HepG2 (cell line): ENCODE measurements at regions not wholly inside any gene's neighbourhood (a gene's known extent, or its start where the extent isn't known, plus 50 kb on each side); places are given as distances from the start of the nearest gene placed in this dataset.

ENCODE experiments used
- ATAC-seq: fragments of 200-7000 bp; cut with Tn5 transposase; 3 replicates; pipeline ENCODE4 v1.9.1; 2020; ENCODE audit warnings: mild to moderate bottlenecking, moderate library complexity
- BruUV-seq: library from RNA; stranded (reverse); fragments of 400-500 nt; replicated peaks from 2 replicates; lab custom pipeline; 2021; lab: Mats Ljungman, UMichigan
- CTCF ChIA-PET: fragments of 300-600 bp; formaldehyde crosslinking; extraction: SDS; loops from one replicate; lab custom pipeline; 2021; ENCODE audit warnings: low total read pairs, inconsistent platforms, low intra/inter-chr PET ratio; lab: Yijun Ruan, JAX
- POLR2A ChIA-PET: fragments of 350-600 bp; sonication (Branson Sonifier 250); formaldehyde crosslinking; loops from one replicate; lab custom pipeline; 2020; ENCODE audit warnings: antibody characterized with exemption, inconsistent platforms; lab: Yijun Ruan, JAX
- DNase-seq: peaks from one replicate; pipeline ENCODE4 v3.0.0-alpha.2; 2015; ENCODE audit warnings: low spot score
- FAIRE-seq: peaks from 3 replicates; lab custom pipeline; 2011; peaks lifted over from hg19 to GRCh38; lab: Jason Lieb, UNC
- H2AFZ ChIP-seq: one replicate; pipeline ENCODE4 v1.6.1; 2011; ENCODE audit warnings: low read length, inconsistent platforms
- H3K27ac ChIP-seq: fragments of 300-600 bp; 3 replicates; pipeline ENCODE4 v1.8.0; 2011; ENCODE audit warnings: mixed run types, mild to moderate bottlenecking, mixed read lengths, low read length, inconsistent platforms; ENCODE audit not compliant: insufficient read depth; ENCODE audit errors: extremely low read length
- H3K27me3 ChIP-seq, 2 experiments: fragments of 200-600 bp in 1 of 2; 2 replicates in 1 of 2; 3 replicates in 1 of 2; pipeline versions ENCODE4 v1.6.0 to v1.8.0; 2011; ENCODE audit warnings: low read length in 2 of 2, mild to moderate bottlenecking in 2 of 2, moderate library complexity in 2 of 2, inconsistent platforms in 1 of 2; ENCODE audit not compliant: insufficient read depth in 2 of 2, control insufficient read depth in 1 of 2
- H3K36me3 ChIP-seq, 2 experiments: fragments of 200-600 bp in 1 of 2; replicated peaks in 1 of 2; 2 replicates in 1 of 2; 3 replicates in 1 of 2; pipeline versions ENCODE4 v1.5.1 to v1.8.0; 2011; ENCODE audit warnings: low read length in 2 of 2, inconsistent platforms in 1 of 2; ENCODE audit not compliant: insufficient read depth in 2 of 2, control insufficient read depth in 1 of 2
- H3K4me1 ChIP-seq: 2 replicates; pipeline ENCODE4 v1.5.1; 2012; ENCODE audit warnings: low read length, inconsistent platforms; ENCODE audit not compliant: insufficient read depth
- H3K4me2 ChIP-seq: 2 replicates; pipeline ENCODE4 v1.6.0; 2011; ENCODE audit warnings: low read depth, low read length, inconsistent platforms
- H3K4me3 ChIP-seq, 3 experiments: fragments of 200-600 bp in 1 of 3; sonication (generic), shearing (Covaris generic) in 1 of 3; replicated peaks in 1 of 3; 2 replicates each; pipeline ENCODE4 v1.5.1; 2011 to 2016; ENCODE audit warnings: low read length in 3 of 3, inconsistent platforms in 2 of 3, low read depth in 2 of 3, mild to moderate bottlenecking in 2 of 3, control low read depth in 1 of 3, mixed read lengths in 1 of 3; ENCODE audit not compliant: insufficient read depth in 1 of 3
- H3K79me2 ChIP-seq: one replicate; pipeline ENCODE4 v1.6.1; 2011; ENCODE audit warnings: low read length, inconsistent platforms; ENCODE audit not compliant: insufficient read depth
- H3K9ac ChIP-seq: 2 replicates; pipeline ENCODE4 v1.6.0; 2011; ENCODE audit warnings: mild to moderate bottlenecking, low read depth, low read length, inconsistent platforms; ENCODE audit not compliant: insufficient read depth
- H3K9me3 ChIP-seq: 2 replicates; pipeline ENCODE4 v1.5.1; 2012; ENCODE audit warnings: mild to moderate bottlenecking, low read length
- H4K20me1 ChIP-seq: 2 replicates; pipeline ENCODE4 v1.6.0; 2011; ENCODE audit warnings: inconsistent platforms, mild to moderate bottlenecking, low read length, moderate library complexity; ENCODE audit not compliant: insufficient read depth
- ATF1 ChIP-seq: IDR thresholded peaks from 2 replicates; pipeline ENCODE4 v1.6.1; 2016; ENCODE audit warnings: mild to moderate bottlenecking, control low read depth
- CREB1 ChIP-seq, 2 experiments: fragments of 450-650 bp in 1 of 2; IDR thresholded peaks; 2 replicates each; pipeline ENCODE4 v1.6.1; 2016 to 2017; ENCODE audit warnings: control low read depth in 1 of 2, mild to moderate bottlenecking in 1 of 2, missing compliant biosample characterization in 1 of 2, missing genetic modification characterization in 1 of 2
- DPF2 ChIP-seq: sonication (generic); formaldehyde crosslinking; IDR thresholded peaks from 2 replicates; pipeline ENCODE4 v1.4.0; 2020; ENCODE audit warnings: mild to moderate bottlenecking, low read depth, missing genetic modification reagents, borderline replicate concordance
- EP300 ChIP-seq, 3 experiments: sonication (generic) in 1 of 3; formaldehyde crosslinking in 1 of 3; IDR thresholded peaks; 2 replicates each; pipeline versions ENCODE4 v1.5.1 to v1.6.1; 2011 to 2020; ENCODE audit warnings: low read depth in 2 of 3, low read length in 2 of 3, borderline replicate concordance in 1 of 3, improper control_type of control experiment in 1 of 3, mild to moderate bottlenecking in 1 of 3, missing genetic modification reagents in 1 of 3, moderate library complexity in 1 of 3
- ERF ChIP-seq: IDR thresholded peaks from 2 replicates; pipeline ENCODE4 v1.6.1; 2018; ENCODE audit warnings: missing biosample characterization, missing genetic modification reagents
- FOXJ3 ChIP-seq: sonication (generic); formaldehyde crosslinking; IDR thresholded peaks from 2 replicates; pipeline ENCODE4 v1.4.0; 2020; ENCODE audit warnings: missing genetic modification reagents, mild to moderate bottlenecking, borderline replicate concordance
- HNF4A ChIP-seq: sonication (generic); formaldehyde crosslinking; IDR thresholded peaks from 2 replicates; pipeline ENCODE4 v1.4.0; 2020; ENCODE audit warnings: missing genetic modification reagents
- HNRNPK ChIP-seq: fragments of 200-400 bp; formaldehyde crosslinking; IDR thresholded peaks from 2 replicates; pipeline ENCODE4 v1.6.1; 2018; ENCODE audit warnings: low read length, low read depth, moderate library complexity, mild to moderate bottlenecking; ENCODE audit not compliant: poor library complexity, severe bottlenecking
- KDM4B ChIP-seq: sonication (generic); formaldehyde crosslinking; IDR thresholded peaks from 2 replicates; pipeline ENCODE4 v1.4.0; 2020; ENCODE audit warnings: missing genetic modification reagents
- NCOR1 ChIP-seq: fragments of 200-600 bp; sonication (generic); IDR thresholded peaks from 2 replicates; pipeline ENCODE4 v1.7.0; 2017; ENCODE audit warnings: antibody characterized with exemption, low read length, borderline replicate concordance
- SNAPC5 ChIP-seq: sonication (generic); formaldehyde crosslinking; IDR thresholded peaks from 2 replicates; pipeline ENCODE4 v1.8.1; 2023; ENCODE audit warnings: mild to moderate bottlenecking, missing genetic modification reagents, borderline replicate concordance
- U2AF1 ChIP-seq: fragments of 200-400 bp; formaldehyde crosslinking; optimal IDR thresholded peaks from 2 replicates; pipeline ENCODE3; 2017; ENCODE audit warnings: mild to moderate bottlenecking, low read depth, low read length
- ZMYM2 ChIP-seq: sonication (generic); formaldehyde crosslinking; IDR thresholded peaks from 2 replicates; pipeline ENCODE4 v1.8.0; 2022; ENCODE audit warnings: mild to moderate bottlenecking, missing genetic modification reagents
- ZNF552 ChIP-seq: sonication (generic); formaldehyde crosslinking; IDR thresholded peaks from 2 replicates; pipeline ENCODE4 v1.9.0; 2022; ENCODE audit warnings: missing genetic modification reagents, mild to moderate bottlenecking, borderline replicate concordance
- ZNF607 ChIP-seq: sonication (generic); formaldehyde crosslinking; IDR thresholded peaks from 2 replicates; pipeline ENCODE4 v1.5.1; 2020; ENCODE audit warnings: missing genetic modification reagents, mild to moderate bottlenecking, borderline replicate concordance
- ZNF652 ChIP-seq: IDR thresholded peaks from 2 replicates; pipeline ENCODE4 v1.6.1; 2016; ENCODE audit warnings: low read depth, borderline replicate concordance
- ZNF7 ChIP-seq: IDR thresholded peaks from 2 replicates; pipeline ENCODE4 v1.6.1; 2016; ENCODE audit warnings: missing biosample characterization, missing genetic modification reagents
- ZSCAN29 ChIP-seq: sonication (generic); formaldehyde crosslinking; conservative IDR thresholded peaks from 2 replicates; pipeline ENCODE4 v1.4.0; 2020; ENCODE audit warnings: mild to moderate bottlenecking, missing genetic modification reagents
- WGBS: methylation state at CpG from one replicate; pipeline ENCODE4 v1.1.6; 2017; ENCODE audit warnings: low lambda C conversion rate; 5-methylcytosine and 5-hydroxymethylcytosine counted together
- in situ Hi-C: cut with HindIII; loops from 2 replicates; pipeline ENCODE4 v1.10.0; 2017; ENCODE audit warnings: low pct_unique_long_range_greater_than_20kb; ENCODE audit not compliant: extremely low pct_ligation_motif_present
- intact Hi-C: fragments of 100-400 bp; cut with micrococcal nuclease; formaldehyde crosslinking; loops from one replicate; pipeline ENCODE4 v1.10.0; 2022; ENCODE audit not compliant: unreplicated experiment
- TF ChIP-seq, protein P1 (sequence below): sonication (generic); formaldehyde crosslinking; IDR thresholded peaks from 2 replicates; pipeline ENCODE4 v1.5.1; 2020; ENCODE audit warnings: mild to moderate bottlenecking, moderate library complexity, missing genetic modification reagents
- TF ChIP-seq, protein P2 (sequence below): IDR thresholded peaks from 2 replicates; pipeline ENCODE4 v1.6.1; 2012; ENCODE audit warnings: inconsistent platforms
- TF ChIP-seq, protein P3 (sequence below): IDR thresholded peaks from 2 replicates; pipeline ENCODE4 v1.6.1; 2016; ENCODE audit warnings: low read depth, control low read depth

- peak; percentile 87 for ATAC-seq
- Histone ChIP-seq H3K9ac (peak overlapping the region; percentile 19; the same call in 1 of the 2 replicates), H2AFZ (no peak overlapping the region), H3K27ac (peak overlapping the region; percentile 12), H3K79me2 (no peaks in the 10 kb centered on the region), H3K9me3 (no peaks in the 10 kb centered on the region), H3K36me3 (no peaks in the 10 kb centered on the region), H3K4me2 (peak overlapping the region; percentile 36), H4K20me1 (no peaks in the 10 kb centered on the region), H3K27me3 (no peaks in the 10 kb centered on the region), H3K4me1 (peaks cover 87% of the 10 kb centered on the region), H3K4me3 (no peak overlapping the region)
- CTCF ChIA-PET, result no interaction called here
- peak; percentile 77 for DNase-seq
- FAIRE-seq, result no peak
- BruUV-seq, result no TSS peak
- intact Hi-C loops (no loop called here), in situ Hi-C loops (no loop called here)
- POLR2A ChIA-PET, result interaction anchor here (0.8 to 1.8 kb wide), 6 partner anchors 14 to 83 kb away, joined by 3 to 7 read pairs (median 4); partner anchors contain the start of gene SLC38A2
- WGBS, result 25% methylated on average over 1 of the region's 1 CpG
- TF ChIP-seq FOXJ3 (CRISPR knock-in tag) (no peak), NCOR1 (no peak), HNF4A (CRISPR knock-in tag) (0 out of 2 replicates have a peak, but pooled peaks have one; percentile 6), ZMYM2 (CRISPR knock-in tag) (no peak), ZSCAN29 (0 out of 2 replicates have a peak, but pooled peaks have one; percentile 24), SNAPC5 (CRISPR knock-in tag) (0 out of 2 replicates have a peak, but pooled peaks have one; percentile 73), EP300 (IDR thresholded peaks at IDR 0.05; ENCODE audit: low read depth in 2 of 2, low read length in 2 of 2) (0 out of 4 replicates have a peak, but pooled peaks of 1 of the 2 experiments have one; percentile 5), EP300 (CRISPR knock-in tag; IDR thresholded peaks at IDR 0.05; ENCODE audit: borderline replicate concordance) (no peak), ERF (no peak), U2AF1 (no peak), KDM4B (CRISPR knock-in tag) (no peak), HNRNPK (no peak), ZNF607 (CRISPR knock-in tag) (0 out of 2 replicates have a peak, but pooled peaks have one; percentile 58), CREB1 (IDR thresholded peaks at IDR 0.05) (no peak), CREB1 (CRISPR knock-in tag; IDR thresholded peaks at IDR 0.05) (0 out of 2 replicates have a peak, but pooled peaks have one; percentile 21), ATF1 (CRISPR knock-in tag) (no peak), ZNF7 (CRISPR knock-in tag) (no peak), DPF2 (no peak), ZNF652 (no peak), ZNF552 (CRISPR knock-in tag) (no peak)
- TF ChIP-seq, protein P1, sequence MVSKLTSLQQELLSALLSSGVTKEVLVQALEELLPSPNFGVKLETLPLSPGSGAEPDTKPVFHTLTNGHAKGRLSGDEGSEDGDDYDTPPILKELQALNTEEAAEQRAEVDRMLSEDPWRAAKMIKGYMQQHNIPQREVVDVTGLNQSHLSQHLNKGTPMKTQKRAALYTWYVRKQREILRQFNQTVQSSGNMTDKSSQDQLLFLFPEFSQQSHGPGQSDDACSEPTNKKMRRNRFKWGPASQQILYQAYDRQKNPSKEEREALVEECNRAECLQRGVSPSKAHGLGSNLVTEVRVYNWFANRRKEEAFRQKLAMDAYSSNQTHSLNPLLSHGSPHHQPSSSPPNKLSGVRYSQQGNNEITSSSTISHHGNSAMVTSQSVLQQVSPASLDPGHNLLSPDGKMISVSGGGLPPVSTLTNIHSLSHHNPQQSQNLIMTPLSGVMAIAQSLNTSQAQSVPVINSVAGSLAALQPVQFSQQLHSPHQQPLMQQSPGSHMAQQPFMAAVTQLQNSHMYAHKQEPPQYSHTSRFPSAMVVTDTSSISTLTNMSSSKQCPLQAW (CRISPR knock-in tag), result 0 out of 2 replicates have a peak, but pooled peaks have one; percentile 33
- TF ChIP-seq, protein P2, sequence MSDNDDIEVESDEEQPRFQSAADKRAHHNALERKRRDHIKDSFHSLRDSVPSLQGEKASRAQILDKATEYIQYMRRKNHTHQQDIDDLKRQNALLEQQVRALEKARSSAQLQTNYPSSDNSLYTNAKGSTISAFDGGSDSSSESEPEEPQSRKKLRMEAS, result no peak
- TF ChIP-seq, protein P3, sequence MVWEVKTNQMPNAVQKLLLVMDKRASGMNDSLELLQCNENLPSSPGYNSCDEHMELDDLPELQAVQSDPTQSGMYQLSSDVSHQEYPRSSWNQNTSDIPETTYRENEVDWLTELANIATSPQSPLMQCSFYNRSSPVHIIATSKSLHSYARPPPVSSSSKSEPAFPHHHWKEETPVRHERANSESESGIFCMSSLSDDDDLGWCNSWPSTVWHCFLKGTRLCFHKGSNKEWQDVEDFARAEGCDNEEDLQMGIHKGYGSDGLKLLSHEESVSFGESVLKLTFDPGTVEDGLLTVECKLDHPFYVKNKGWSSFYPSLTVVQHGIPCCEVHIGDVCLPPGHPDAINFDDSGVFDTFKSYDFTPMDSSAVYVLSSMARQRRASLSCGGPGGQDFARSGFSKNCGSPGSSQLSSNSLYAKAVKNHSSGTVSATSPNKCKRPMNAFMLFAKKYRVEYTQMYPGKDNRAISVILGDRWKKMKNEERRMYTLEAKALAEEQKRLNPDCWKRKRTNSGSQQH (CRISPR knock-in tag), result no peak
Observed at GRCh38 chr12:46455648-46456352, 83.2 kb upstream of the SLC38A2 start.
